ENCODE measurements at regions not wholly inside any gene's neighbourhood (a gene's known extent, or its start where the extent isn't known, plus 50 kb on each side); places are given as distances from the start of the nearest gene placed in this dataset.

GRCh38 chr10:113263056-113263455 lies 289.8 kb upstream of the HABP2 start:
- no peak for TF ChIP-seq CTCF (IDR thresholded peaks at IDR 0.05; ENCODE audit: control extremely low read depth, extremely low read depth, low read depth, missing control alignments)
- ChIA-PET CTCF (no interaction called here), POLR2A (no interaction called here)
- no peak for DNase-seq (ENCODE audit: extremely low spot score)

GRCh38 chr10:113264333-113265131 lies 288.3 kb upstream of the HABP2 start:
- POLR2A ChIA-PET = no interaction called here
- no peak for TF ChIP-seq CTCF (IDR thresholded peaks at IDR 0.05; ENCODE audit: control extremely low read depth, extremely low read depth, low read depth, missing control alignments)
- no peak for DNase-seq (ENCODE audit: extremely low spot score)
- CTCF ChIA-PET = interaction anchor here (1.3 kb wide), 1 partner anchor 18 kb away, joined by 4 read pairs; no protein-coding TSS in a partner anchor

- TF ChIP-seq CTCF (IDR thresholded peaks at IDR 0.05; ENCODE audit: control extremely low read depth, extremely low read depth, low read depth, missing control alignments) = no peak
- no peak for DNase-seq (ENCODE audit: extremely low spot score)
- ChIA-PET CTCF (no interaction called here), POLR2A (no interaction called here)
Observed at GRCh38 chr10:113266147-113266546, 286.7 kb upstream of the HABP2 start.

- CTCF ChIA-PET = interaction anchor here (1.3 kb wide), 1 partner anchor 9 kb away, joined by 3 read pairs; no protein-coding TSS in a partner anchor
- POLR2A ChIA-PET = no interaction called here
- TF ChIP-seq CTCF (IDR thresholded peaks at IDR 0.05; ENCODE audit: control extremely low read depth, extremely low read depth, low read depth, missing control alignments) = no peak
- DNase-seq (ENCODE audit: extremely low spot score) = no peak
Observed at GRCh38 chr10:113267619-113268562, 285.0 kb upstream of the HABP2 start.

GRCh38 chr10:113269333-113269732 lies 283.5 kb upstream of the HABP2 start:
- ChIA-PET POLR2A (no interaction called here), CTCF (no interaction called here)

More at GRCh38 chr10:113269333-113269732, 283.5 kb upstream of the HABP2 start:
- DNase-seq (ENCODE audit: extremely low spot score) = no peak
- no peak for TF ChIP-seq CTCF (IDR thresholded peaks at IDR 0.05; ENCODE audit: control extremely low read depth, extremely low read depth, low read depth, missing control alignments)
